HCT116 (cell line): ENCODE measurements at regions not wholly inside any gene's neighbourhood (a gene's known extent, or its start where the extent isn't known, plus 50 kb on each side); places are given as distances from the start of the nearest gene placed in this dataset.

Experiments used
- ATAC-seq: fragments of 200-7000 bp; cut with Tn5 transposase; 2 replicates; pipeline ENCODE4 v1.9.1; 2020; ENCODE audit warnings: mild to moderate bottlenecking, moderate library complexity
- BruUV-seq: library from RNA; stranded (reverse); fragments of 400-500 nt; replicated peaks from 2 replicates; lab custom pipeline; 2021; lab: Mats Ljungman, UMichigan
- CTCF ChIA-PET: fragments of 300-600 bp; sonication (Branson Sonifier 250); formaldehyde crosslinking; loops from one replicate; lab custom pipeline; 2021; ENCODE audit warnings: antibody characterized with exemption; lab: Charles Lee
- POLR2A ChIA-PET: fragments of 300-600, 350-600 bp; sonication (Branson Sonifier 250); formaldehyde crosslinking; loops from one replicate; lab custom pipeline; 2021; ENCODE audit warnings: antibody characterized with exemption; lab: Charles Lee
- RAD21 ChIA-PET, 2 experiments: fragments of 300-600 bp; sonication (Branson Sonifier 250); formaldehyde crosslinking; loops; one replicate each; lab custom pipeline; 2023; ENCODE audit warnings: low total read pairs in 2 of 2; ENCODE audit not compliant: uncharacterized antibody in 2 of 2, unreplicated experiment in 2 of 2, low non-redundant PET in 1 of 2; lab: Charles Lee
- DNase-seq: peaks from one replicate; pipeline ENCODE4 v3.0.0-alpha.2; 2010; ENCODE audit warnings: low read depth, low spot score
- H2AFZ ChIP-seq: fragments of 200-600 bp; shearing (Covaris generic), sonication (generic); 2 replicates; pipeline ENCODE4 v1.6.1; 2017; ENCODE audit warnings: low read depth, mixed run types, mixed read lengths, antibody characterized with exemption, low read length; ENCODE audit not compliant: poor library complexity, severe bottlenecking
- H3K27ac ChIP-seq: 2 replicates; pipeline ENCODE4 v1.5.1; 2012; ENCODE audit warnings: low read depth, low read length
- H3K27me3 ChIP-seq: fragments of 200-600 bp; sonication (generic); 2 replicates; pipeline ENCODE4 v1.6.1; 2016; ENCODE audit warnings: mixed run types, low read length, mixed read lengths; ENCODE audit not compliant: insufficient read depth
- H3K36me3 ChIP-seq, 2 experiments: fragments of 200-500 bp in 1 of 2; fragments of 200-600 bp in 1 of 2; sonication (Bioruptor generic) in 1 of 2; sonication (generic) in 1 of 2; 2 replicates each; pipeline versions ENCODE4 v1.5.1 to v1.6.1; 2014 to 2016; ENCODE audit warnings: low read length in 2 of 2, inconsistent platforms in 1 of 2, mixed read lengths in 1 of 2, mixed run types in 1 of 2; ENCODE audit not compliant: insufficient read depth in 2 of 2, control insufficient read depth in 1 of 2
- H3K4me1 ChIP-seq, 2 experiments: fragments of 200-600 bp in 1 of 2; sonication (generic) in 1 of 2; 2 replicates each; pipeline versions ENCODE4 v1.5.1 to v1.6.1; 2012 to 2017; ENCODE audit warnings: low read length in 2 of 2, inconsistent platforms in 1 of 2, mild to moderate bottlenecking in 1 of 2, mixed read lengths in 1 of 2, mixed run types in 1 of 2, moderate library complexity in 1 of 2; ENCODE audit not compliant: insufficient read depth in 2 of 2, control insufficient read depth in 1 of 2
- H3K4me2 ChIP-seq: fragments of 200-600 bp; sonication (generic); 2 replicates; pipeline ENCODE4 v1.6.1; 2017; ENCODE audit warnings: mixed run types, low read length, mixed read lengths
- H3K4me3 ChIP-seq, 2 experiments: fragments of 200-600 bp in 1 of 2; sonication (generic) in 1 of 2; replicated peaks in 1 of 2; 2 replicates each; pipeline ENCODE4 v1.5.1; 2011 to 2016; ENCODE audit warnings: low read length in 2 of 2, control low read depth in 1 of 2, low read depth in 1 of 2, mild to moderate bottlenecking in 1 of 2, mixed read lengths in 1 of 2, mixed run types in 1 of 2
- H3K79me2 ChIP-seq: fragments of 200-600 bp; sonication (generic); 2 replicates; pipeline ENCODE4 v1.6.1; 2017; ENCODE audit warnings: mild to moderate bottlenecking, mixed run types, low read length, moderate library complexity, mixed read lengths; ENCODE audit not compliant: insufficient read depth
- H3K9ac ChIP-seq: fragments of 200-600 bp; sonication (generic); 2 replicates; pipeline ENCODE4 v1.6.1; 2016; ENCODE audit warnings: low read length, mixed read lengths
- H3K9me2 ChIP-seq: fragments of 200-600 bp; sonication (generic), shearing (Covaris generic); 2 replicates; pipeline ENCODE4 v1.6.1; 2017; ENCODE audit warnings: mixed run types, mild to moderate bottlenecking, moderate library complexity; ENCODE audit not compliant: insufficient read depth
- H3K9me3 ChIP-seq, 2 experiments: fragments of 200-500 bp in 1 of 2; fragments of 200-600 bp in 1 of 2; sonication (Bioruptor generic) in 1 of 2; sonication (generic) in 1 of 2; 2 replicates each; pipeline ENCODE4 v1.6.1; 2014 to 2017; ENCODE audit warnings: low read length in 2 of 2, mixed read lengths in 2 of 2, inconsistent platforms in 1 of 2, low read depth in 1 of 2, mild to moderate bottlenecking in 1 of 2, mixed run types in 1 of 2, moderate library complexity in 1 of 2; ENCODE audit not compliant: control insufficient read depth in 1 of 2, insufficient read depth in 1 of 2
- H4K20me1 ChIP-seq: fragments of 200-600 bp; sonication (generic), shearing (Covaris generic); 2 replicates; pipeline ENCODE4 v1.6.1; 2017; ENCODE audit warnings: mixed run types, mild to moderate bottlenecking, moderate library complexity; ENCODE audit not compliant: insufficient read depth
- ATF3 ChIP-seq: IDR thresholded peaks from 2 replicates; pipeline ENCODE4 v1.6.1; 2012
- CBX3 ChIP-seq: IDR thresholded peaks from 2 replicates; pipeline ENCODE4 v1.6.1; 2012; ENCODE audit warnings: low read depth
- CEBPB ChIP-seq: IDR thresholded peaks from 2 replicates; pipeline ENCODE4 v1.6.1; 2012; ENCODE audit warnings: low read depth
- EGR1 ChIP-seq: IDR thresholded peaks from 2 replicates; pipeline ENCODE4 v1.6.1; 2012; ENCODE audit warnings: low read depth
- EZH2 ChIP-seq: fragments of 200-600 bp; sonication (generic); IDR thresholded peaks from 2 replicates; pipeline ENCODE4 v1.6.1; 2017; ENCODE audit warnings: antibody characterized with exemption, mixed run types
- EZH2phosphoT487 ChIP-seq: fragments of 200-600 bp; IDR thresholded peaks from 2 replicates; pipeline ENCODE4 v1.6.1; 2018; ENCODE audit warnings: antibody characterized with exemption, borderline replicate concordance
- MAX ChIP-seq: IDR thresholded peaks from 2 replicates; pipeline ENCODE4 v1.6.1; 2012
- POLR2A ChIP-seq: IDR thresholded peaks from 2 replicates; pipeline ENCODE4 v1.7.0; 2011; ENCODE audit warnings: borderline replicate concordance; ENCODE audit not compliant: insufficient read depth, insufficient read length; ENCODE audit errors: extremely low read depth
- POLR2AphosphoS5 ChIP-seq: IDR thresholded peaks from 2 replicates; pipeline ENCODE4 v1.6.1; 2011; ENCODE audit warnings: mild to moderate bottlenecking, low read depth, low read length, moderate library complexity
- RAD21 ChIP-seq: IDR thresholded peaks from 2 replicates; pipeline ENCODE4 v1.6.1; 2012; ENCODE audit warnings: low read depth, mild to moderate bottlenecking
- SIN3A ChIP-seq: IDR thresholded peaks from 2 replicates; pipeline ENCODE4 v1.6.1; 2012; ENCODE audit warnings: low read depth
- SP1 ChIP-seq: IDR thresholded peaks from 2 replicates; pipeline ENCODE4 v1.6.1; 2012; ENCODE audit warnings: low read depth
- SRF ChIP-seq: IDR thresholded peaks from 2 replicates; pipeline ENCODE4 v1.6.1; 2012; ENCODE audit warnings: low read depth
- TCF7L2 ChIP-seq: IDR thresholded peaks from 2 replicates; pipeline ENCODE4 v1.7.0; 2011; ENCODE audit warnings: borderline replicate concordance, inconsistent platforms; ENCODE audit not compliant: insufficient read depth, insufficient read length; ENCODE audit errors: extremely low read depth
- ZBTB33 ChIP-seq: IDR thresholded peaks from 2 replicates; pipeline ENCODE4 v1.6.1; 2011; ENCODE audit warnings: mild to moderate bottlenecking, low read length, moderate library complexity; ENCODE audit not compliant: insufficient replicate concordance; ENCODE audit errors: extremely low read depth
- ZFX ChIP-seq: fragments of 450-650 bp; IDR thresholded peaks from 2 replicates; pipeline ENCODE4 v1.6.1; 2017
- intact Hi-C: fragments of 100-400 bp; cut with micrococcal nuclease; formaldehyde crosslinking; loops from 2 replicates; pipeline ENCODE4 v1.10.0; 2022
- TF ChIP-seq, protein P1 (sequence below): IDR thresholded peaks from 2 replicates; pipeline ENCODE4 v1.6.1; 2012; ENCODE audit warnings: low read depth

GRCh38 chr2:176834226-176834625 lies 378.4 kb upstream of the HNRNPA3 start:
- Histone ChIP-seq H4K20me1 (no peaks in the 10 kb centered on the region), H3K4me2 (no peak overlapping the region), H3K27ac (no peak overlapping the region), H3K4me3 (no peak overlapping the region), H3K4me1 (no peaks in the 10 kb centered on the region), H3K9ac (no peak overlapping the region), H2AFZ (no peak overlapping the region), H3K9me3 (no peaks in the 10 kb centered on the region), H3K79me2 (no peaks in the 10 kb centered on the region), H3K36me3 (no peaks in the 10 kb centered on the region), H3K27me3 (peaks cover 54% of the 10 kb centered on the region)
- RAD21 ChIA-PET = no interaction called here
- no TSS peak for BruUV-seq
- DNase-seq (no peak), ATAC-seq (no peak)
- POLR2A ChIA-PET = no interaction called here
- intact Hi-C loops = loop anchor here (5.0 kb wide), 1 partner anchor 707 kb away; the partner anchor contains the start of gene HOXD8
- CTCF ChIA-PET = interaction anchor here (1.4 kb wide), 1 partner anchor 20 kb away, joined by 4 read pairs; no protein-coding TSS in a partner anchor
- no peak for TF ChIP-seq SP1
- no peak for TF ChIP-seq SRF
- TF ChIP-seq, all 23 proteins: peak for 0
- no peaks in the 10 kb centered on the region for H3K9me2 ChIP-seq

DNA sequence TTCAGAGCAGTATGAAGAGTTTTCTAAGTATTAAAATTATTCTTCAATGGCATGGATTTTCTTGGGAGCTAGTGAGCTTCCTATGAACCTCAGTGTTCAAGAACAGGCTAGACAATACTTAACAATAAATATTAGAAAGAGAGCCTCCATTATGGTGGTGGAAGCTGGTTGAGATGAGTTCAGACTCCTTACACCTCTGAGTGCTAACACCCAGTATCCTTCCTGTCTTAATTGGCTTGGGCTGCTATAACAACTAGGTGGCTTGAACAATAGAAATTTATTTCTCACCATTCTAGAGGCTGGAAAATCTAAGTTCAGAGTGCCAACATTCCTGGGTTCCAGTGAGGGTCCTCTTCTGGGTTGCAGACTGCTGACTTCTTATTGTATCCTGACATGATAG lies 369.4 kb upstream of the HNRNPA3 start:
- Histone ChIP-seq H2AFZ (no peak overlapping the region), H3K4me3 (no peak overlapping the region), H3K4me2 (no peak overlapping the region), H3K36me3 (no peaks in the 10 kb centered on the region), H3K4me1 (no peaks in the 10 kb centered on the region), H3K27me3 (peaks cover 40% of the 10 kb centered on the region), H3K27ac (no peak overlapping the region), H3K9me2 (no peaks in the 10 kb centered on the region), H3K79me2 (no peaks in the 10 kb centered on the region), H3K9ac (no peak overlapping the region), H3K9me3 (no peaks in the 10 kb centered on the region), H4K20me1 (no peaks in the 10 kb centered on the region)
- no TSS peak for BruUV-seq
- DNase-seq (no peak), ATAC-seq (no peak)
- ChIA-PET RAD21 (no interaction called here), POLR2A (no interaction called here), CTCF (no interaction called here)
- no peak for TF ChIP-seq ZBTB33
- TF ChIP-seq ATF3 = no peak
- no peak for TF ChIP-seq CEBPB
- no peak for TF ChIP-seq POLR2A
- no peak for TF ChIP-seq POLR2AphosphoS5
- TF ChIP-seq CBX3 = no peak
- no peak for TF ChIP-seq SRF
- no peak for TF ChIP-seq EZH2
- TF ChIP-seq, protein P1, sequence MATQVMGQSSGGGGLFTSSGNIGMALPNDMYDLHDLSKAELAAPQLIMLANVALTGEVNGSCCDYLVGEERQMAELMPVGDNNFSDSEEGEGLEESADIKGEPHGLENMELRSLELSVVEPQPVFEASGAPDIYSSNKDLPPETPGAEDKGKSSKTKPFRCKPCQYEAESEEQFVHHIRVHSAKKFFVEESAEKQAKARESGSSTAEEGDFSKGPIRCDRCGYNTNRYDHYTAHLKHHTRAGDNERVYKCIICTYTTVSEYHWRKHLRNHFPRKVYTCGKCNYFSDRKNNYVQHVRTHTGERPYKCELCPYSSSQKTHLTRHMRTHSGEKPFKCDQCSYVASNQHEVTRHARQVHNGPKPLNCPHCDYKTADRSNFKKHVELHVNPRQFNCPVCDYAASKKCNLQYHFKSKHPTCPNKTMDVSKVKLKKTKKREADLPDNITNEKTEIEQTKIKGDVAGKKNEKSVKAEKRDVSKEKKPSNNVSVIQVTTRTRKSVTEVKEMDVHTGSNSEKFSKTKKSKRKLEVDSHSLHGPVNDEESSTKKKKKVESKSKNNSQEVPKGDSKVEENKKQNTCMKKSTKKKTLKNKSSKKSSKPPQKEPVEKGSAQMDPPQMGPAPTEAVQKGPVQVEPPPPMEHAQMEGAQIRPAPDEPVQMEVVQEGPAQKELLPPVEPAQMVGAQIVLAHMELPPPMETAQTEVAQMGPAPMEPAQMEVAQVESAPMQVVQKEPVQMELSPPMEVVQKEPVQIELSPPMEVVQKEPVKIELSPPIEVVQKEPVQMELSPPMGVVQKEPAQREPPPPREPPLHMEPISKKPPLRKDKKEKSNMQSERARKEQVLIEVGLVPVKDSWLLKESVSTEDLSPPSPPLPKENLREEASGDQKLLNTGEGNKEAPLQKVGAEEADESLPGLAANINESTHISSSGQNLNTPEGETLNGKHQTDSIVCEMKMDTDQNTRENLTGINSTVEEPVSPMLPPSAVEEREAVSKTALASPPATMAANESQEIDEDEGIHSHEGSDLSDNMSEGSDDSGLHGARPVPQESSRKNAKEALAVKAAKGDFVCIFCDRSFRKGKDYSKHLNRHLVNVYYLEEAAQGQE = no peak
- TF ChIP-seq EGR1 = no peak
- TF ChIP-seq EZH2phosphoT487 = no peak
- no peak for TF ChIP-seq ZFX
- no peak for TF ChIP-seq SIN3A
- no peak for TF ChIP-seq RAD21
- TF ChIP-seq TCF7L2 = no peak
- no peak for TF ChIP-seq MAX
- TF ChIP-seq SP1 = no peak
- intact Hi-C loops = no loop called here
